IPS-18c (cell line): ENCODE measurements at regions not wholly inside any gene's neighbourhood (a gene's known extent, or its start where the extent isn't known, plus 50 kb on each side); places are given as distances from the start of the nearest gene placed in this dataset.

ENCODE experiments used
- H3K4me3 ChIP-seq: 2 replicates; pipeline ENCODE4 v1.7.0; 2013; ENCODE audit warnings: low read depth, mild to moderate bottlenecking, low read length, moderate library complexity; ENCODE audit not compliant: insufficient read depth
- H3K9me3 ChIP-seq: one replicate; pipeline ENCODE4 v1.6.1; 2013; ENCODE audit warnings: mild to moderate bottlenecking, low read length, moderate library complexity; ENCODE audit not compliant: control insufficient read depth, insufficient read depth

DNA sequence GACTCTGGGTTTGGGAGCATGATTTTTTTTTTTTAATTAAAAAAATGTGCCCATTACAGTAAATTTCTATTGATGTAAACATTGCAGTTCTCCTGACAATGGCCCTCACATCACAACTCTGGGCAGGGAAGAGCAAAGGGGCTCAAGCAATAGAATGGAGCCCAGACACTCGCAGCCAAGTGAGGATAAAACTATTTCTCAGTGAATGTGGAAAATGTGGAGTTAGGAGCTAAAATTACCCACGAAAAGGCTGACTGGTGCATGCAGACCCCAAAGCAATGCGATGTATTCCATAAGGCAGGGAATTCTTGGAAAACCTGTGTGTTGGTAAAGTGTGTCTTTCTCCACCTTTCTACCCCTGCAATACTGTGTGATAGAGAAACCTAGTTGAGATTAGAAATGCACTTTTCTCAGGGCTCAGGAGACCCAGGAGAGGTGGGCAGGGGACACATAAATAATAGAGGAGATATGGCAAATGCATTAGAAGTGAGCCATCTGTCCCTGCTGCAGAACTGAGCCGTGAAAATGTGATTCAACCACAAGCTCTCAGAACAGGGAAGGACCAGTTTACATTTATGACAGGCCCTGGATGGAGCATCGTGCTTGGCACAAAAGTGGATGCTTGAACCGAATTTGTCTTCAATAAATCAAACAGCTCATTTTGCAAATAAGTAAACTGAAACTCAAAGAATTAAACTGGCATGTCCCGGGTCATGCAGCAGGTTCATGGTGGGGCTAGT lies 100.1 kb downstream of the MYCN start:
- H3K4me3 ChIP-seq, result no peak overlapping the region
- no peaks in the 10 kb centered on the region for H3K9me3 ChIP-seq

- Histone ChIP-seq H3K4me3 (no peak overlapping the region), H3K9me3 (no peaks in the 10 kb centered on the region)
Measured at GRCh38 chr2:16039823-16040222, 99.5 kb downstream of the MYCN start.

DNA sequence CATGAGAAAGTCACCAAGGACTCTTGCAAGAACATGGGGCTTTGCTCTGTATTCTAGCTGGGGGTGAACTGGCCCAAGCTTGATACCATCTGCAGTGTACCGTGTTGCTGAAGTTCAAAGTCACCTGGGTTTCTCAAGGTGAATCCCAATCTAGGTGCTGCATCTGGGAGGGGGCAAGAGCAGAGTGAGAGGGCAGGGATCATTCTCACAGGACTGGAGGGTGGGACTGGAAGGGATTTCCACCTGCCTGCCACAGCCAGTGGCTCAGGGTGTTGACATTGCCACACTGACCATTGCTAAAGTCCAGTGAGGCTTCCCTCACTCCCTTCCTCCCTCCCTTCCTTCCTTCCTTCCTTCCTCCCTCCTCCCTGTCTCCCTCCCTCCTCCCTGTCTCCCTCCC lies 98.7 kb downstream of the MYCN start:
- H3K4me3 ChIP-seq, result no peak overlapping the region

DNA sequence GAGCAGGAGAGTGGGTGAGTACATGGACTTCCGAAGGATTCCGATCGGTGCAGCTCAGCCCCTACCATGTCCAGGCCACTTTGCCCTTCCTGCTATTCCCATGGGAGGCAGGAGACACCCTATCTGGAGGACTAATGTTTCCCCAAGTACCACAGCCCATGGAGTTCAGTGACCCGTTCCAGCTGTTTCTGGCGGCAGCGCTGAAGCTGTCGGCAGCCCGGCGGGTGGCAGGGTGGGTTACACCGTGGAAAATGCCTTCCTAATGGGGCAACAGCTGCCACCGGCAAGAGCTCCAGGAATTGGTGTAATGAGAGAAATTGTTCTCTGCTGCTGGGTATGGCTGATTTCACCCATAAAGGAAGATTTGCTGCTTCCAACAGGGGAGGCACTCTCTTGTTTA lies 98.3 kb downstream of the MYCN start:
- no peaks in the 10 kb centered on the region for H3K9me3 ChIP-seq

More for the DNA sequence above, 98.7 kb downstream of the MYCN start:
- H3K9me3 ChIP-seq, result no peaks in the 10 kb centered on the region

DNA sequence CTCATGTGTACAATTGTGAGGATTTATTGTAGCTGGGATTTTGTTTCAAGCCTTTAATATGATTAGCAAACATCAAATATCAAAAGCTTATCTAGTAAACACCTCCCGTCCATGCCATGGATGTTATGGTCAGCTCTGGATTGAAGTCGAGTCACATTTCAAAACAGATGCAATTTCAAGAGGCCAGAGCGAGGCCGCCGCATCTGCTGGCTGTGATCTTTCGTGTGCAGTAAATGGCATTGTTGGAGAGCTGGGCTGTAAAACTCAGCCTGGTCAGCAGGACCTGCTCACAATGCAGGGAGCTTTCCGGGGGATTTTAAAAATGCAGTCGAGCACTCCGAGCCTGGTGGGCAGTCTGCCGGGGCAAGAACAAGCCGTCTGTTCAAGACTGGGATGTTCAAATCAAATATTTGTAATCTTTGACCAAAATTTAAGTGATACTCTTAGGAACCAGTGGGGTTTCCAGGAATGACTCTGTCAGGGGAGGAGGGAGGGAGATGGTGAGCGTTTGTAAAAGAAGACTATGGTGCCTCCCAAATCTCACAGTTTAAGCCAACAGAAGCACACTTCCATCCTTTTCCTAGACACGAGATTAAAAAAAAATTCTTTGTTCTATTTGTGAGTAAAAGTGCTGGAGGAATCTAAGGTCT lies 97.6 kb downstream of the MYCN start:
- Histone ChIP-seq H3K9me3 (no peaks in the 10 kb centered on the region), H3K4me3 (no peak overlapping the region)

More for the DNA sequence above, 98.3 kb downstream of the MYCN start:
- H3K4me3 ChIP-seq, result no peak overlapping the region

DNA sequence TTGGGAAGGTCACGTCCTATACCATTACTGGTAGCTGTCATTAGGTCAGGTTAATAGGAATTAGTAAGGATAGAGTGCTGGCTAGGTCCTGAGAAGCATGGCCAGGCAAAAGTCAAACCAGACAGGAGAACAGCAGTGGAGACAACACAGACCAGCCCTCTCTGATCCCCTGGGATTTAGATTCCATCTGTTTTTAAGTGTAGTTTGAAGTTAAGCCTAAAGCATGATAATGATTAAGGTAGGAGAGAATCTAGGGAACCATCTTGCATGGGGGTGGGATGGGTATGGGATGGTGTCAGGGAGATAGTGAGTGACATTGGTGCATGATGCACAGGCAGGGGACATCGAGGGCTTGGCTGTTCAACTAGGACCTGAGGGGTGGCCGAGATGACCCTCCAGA lies 96.6 kb downstream of the MYCN start:
- Histone ChIP-seq H3K9me3 (no peaks in the 10 kb centered on the region), H3K4me3 (no peak overlapping the region)

DNA sequence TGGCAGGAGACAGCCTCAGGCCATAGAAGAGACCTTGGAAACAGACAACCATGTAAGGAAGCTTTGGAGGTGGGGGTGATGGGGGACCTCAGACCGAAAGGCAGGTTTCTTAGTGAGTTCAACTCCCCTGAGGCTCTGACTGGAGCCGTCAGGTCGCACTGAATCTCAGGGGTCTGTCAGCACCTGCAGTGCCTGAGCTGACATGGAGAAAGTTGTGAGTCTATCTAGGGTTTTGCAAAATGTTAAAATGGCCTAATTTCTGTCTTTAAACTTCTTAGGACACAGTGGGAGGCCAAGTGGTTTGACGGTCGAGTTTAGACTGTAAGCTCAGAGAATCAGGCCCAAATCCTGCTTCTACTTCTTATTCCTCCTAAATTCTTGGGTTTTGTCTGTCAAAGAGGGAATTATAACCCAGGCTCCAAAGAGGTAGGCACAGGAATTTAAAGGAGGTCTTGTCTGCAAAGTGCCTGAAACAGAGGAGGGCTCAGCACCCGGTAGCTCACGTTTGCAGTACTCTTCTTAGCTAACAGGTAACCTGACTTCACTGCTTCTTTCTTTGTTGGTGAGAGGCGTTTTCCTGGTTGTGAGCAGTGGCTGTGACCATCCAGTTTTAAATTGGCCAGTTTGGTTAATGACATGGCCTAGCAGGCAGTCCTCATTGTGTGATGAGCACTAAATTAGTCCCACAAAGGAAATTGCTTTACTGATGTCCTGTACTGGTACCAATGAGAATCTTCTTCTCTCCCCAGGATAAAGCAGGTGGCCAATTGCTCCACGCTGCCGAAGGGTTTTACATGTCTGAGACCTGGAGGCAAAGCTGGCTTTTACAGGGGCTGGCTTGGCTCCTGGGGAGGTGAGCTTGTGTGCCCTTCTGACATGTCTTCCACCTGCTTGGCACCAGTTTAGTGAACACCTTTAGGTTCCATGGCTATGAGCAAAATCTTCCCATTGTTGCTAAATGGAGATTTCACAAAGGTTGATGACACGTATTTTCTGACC lies 95.7 kb downstream of the MYCN start:
- H3K4me3 ChIP-seq, result no peak overlapping the region

GRCh38 chr2:16034975-16035746 lies 94.8 kb downstream of the MYCN start:
- no peak overlapping the region for H3K4me3 ChIP-seq
- H3K9me3 ChIP-seq, result no peaks in the 10 kb centered on the region

More for the DNA sequence above, 95.7 kb downstream of the MYCN start:
- H3K9me3 ChIP-seq, result no peaks in the 10 kb centered on the region

DNA sequence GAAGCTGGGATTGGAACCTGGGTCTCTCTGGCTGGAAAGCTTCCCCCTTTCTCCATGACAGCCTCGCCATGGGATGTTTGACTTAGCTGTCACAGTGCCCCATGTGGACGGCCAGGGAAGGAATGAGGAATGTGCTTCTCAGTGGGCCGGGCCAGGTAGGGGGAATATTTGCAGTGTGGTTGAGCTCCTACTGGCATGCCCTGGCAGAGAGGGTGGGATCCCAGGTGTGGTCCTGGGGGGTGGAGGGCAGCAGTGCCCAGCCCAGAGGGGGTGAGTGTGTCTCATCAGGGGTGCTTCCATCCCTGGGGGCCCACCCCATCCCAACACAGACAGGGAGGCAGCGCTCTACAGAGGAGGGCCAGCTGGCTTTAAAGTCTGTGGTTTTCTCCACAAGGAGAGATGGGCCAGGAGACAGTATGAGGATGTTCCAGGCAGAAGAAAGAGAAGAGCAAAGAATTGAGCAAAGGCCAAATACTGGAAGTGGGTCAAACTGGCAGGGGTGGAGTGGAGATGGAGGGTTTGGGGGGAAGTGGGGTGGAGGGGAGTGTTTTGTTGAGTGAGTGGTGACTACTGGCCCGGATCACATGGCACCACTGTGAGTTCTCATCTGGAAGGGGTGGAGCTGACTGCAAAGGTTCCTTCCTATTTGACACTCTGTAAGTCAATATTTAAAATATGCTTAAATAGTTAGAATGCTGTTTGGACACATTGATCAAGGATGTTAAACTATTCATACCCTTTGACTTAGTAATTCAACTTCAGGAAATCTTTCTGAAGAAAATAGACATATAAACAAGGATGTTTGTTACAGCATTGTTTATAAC lies 94.0 kb downstream of the MYCN start:
- Histone ChIP-seq H3K9me3 (no peaks in the 10 kb centered on the region), H3K4me3 (no peak overlapping the region)

DNA sequence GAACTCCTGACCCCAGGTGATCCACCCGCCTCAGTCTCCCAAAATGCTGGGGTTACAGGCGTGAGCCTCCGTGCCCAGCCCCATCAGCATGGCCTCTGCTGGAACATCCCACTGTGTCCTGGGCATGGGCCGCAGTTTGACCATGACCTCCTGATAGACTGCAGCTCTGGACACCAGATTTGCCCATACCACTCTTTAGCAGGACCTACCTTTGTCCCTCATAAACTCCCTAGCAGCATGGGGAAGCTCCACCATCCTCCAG lies 92.6 kb downstream of the MYCN start:
- no peak overlapping the region for H3K4me3 ChIP-seq
- H3K9me3 ChIP-seq, result no peaks in the 10 kb centered on the region

DNA sequence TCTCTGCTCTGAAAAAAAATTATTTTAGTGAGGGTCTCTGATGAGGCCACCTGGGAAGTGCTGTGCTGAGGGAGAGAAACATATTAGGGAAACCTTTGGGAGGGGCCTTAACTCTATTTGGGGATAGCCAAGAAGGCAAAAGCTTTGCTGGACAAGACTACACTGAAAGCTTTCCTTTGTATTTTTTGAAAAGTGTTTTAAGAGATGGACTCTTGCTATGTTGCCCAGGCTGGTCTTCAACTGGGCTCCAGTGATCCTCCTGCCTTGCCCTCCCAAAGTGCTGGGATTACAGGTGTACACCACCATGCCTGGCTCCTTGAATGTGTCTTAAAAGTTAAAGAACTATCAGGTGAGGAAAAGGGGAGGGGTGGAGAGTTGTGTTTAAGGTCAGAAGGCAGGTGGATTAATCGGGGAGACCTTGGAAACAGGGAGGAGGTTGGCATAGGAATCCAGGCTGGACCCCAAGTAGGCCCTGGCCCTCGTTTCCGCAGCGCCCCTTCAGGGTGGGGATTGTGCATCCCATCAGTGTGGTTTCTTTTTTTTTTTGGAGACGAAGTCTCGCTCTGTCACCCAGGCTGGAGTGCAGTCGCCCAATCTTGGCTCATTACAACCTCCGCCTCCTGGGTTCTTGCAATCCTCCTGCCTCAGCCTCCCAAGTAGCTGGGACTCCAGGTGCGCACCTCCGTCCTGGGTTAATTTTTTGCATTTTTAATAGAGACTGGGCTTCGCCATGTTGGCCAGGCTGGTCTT lies 92.1 kb downstream of the MYCN start:
- no peaks in the 10 kb centered on the region for H3K9me3 ChIP-seq

DNA sequence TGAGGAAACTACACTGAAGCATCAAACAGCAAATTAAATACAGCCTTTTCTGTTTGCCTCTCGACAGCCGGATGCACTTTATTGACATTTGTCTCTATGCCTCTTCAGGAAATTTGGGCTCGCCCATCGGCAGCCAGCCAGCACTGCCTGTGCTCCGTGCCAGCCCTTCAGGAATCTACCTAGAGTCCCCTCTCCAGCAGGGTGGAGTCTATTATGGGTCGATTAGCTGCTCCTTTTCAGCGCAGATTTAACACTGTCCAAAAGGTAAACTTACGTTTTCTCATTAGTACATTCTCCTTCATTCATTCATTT lies 91.5 kb downstream of the MYCN start:
- Histone ChIP-seq H3K9me3 (no peaks in the 10 kb centered on the region), H3K4me3 (no peak overlapping the region)

More for the DNA sequence above, 92.1 kb downstream of the MYCN start:
- no peak overlapping the region for H3K4me3 ChIP-seq

DNA sequence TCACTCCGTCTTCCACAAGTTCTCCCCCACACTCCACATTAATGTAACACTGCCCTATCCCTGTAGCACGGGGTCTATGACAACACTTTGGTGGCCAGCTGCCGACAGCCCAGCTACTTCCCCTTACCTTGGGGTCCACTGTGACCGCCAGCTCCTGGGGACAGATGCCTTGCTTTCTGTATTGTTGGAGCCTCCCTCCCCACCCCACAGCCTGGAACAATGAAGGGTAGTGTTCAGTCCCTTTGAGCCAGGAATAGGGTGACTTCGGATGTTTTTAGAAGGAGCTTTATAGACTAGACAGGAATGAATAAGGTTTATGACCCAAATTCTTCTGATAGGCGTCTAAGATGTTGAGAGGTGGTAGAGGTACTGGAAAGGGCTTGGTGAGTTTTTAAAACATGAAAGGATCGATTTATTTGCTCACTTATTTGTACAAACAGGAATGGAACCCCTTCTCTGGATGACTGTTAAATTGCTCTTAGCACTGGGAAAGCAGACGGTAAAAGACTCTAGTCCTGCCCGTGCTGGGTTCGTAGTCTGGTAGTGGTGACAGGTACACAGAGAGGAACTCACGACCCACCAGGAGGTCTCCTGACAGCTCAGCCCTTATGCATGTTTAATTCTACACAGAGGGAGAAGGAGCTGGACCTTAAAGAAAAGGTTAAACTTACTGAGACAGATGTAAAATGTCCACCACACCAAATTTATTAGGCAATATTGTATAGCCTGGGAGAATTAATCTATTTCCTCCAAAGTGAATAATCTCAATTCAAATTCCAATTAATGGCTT lies 90.9 kb downstream of the MYCN start:
- Histone ChIP-seq H3K9me3 (no peaks in the 10 kb centered on the region), H3K4me3 (no peak overlapping the region)

GRCh38 chr2:16030206-16031057 lies 90.1 kb downstream of the MYCN start:
- H3K4me3 ChIP-seq, result no peak overlapping the region
- H3K9me3 ChIP-seq, result no peaks in the 10 kb centered on the region

- no peak overlapping the region for H3K4me3 ChIP-seq
- no peaks in the 10 kb centered on the region for H3K9me3 ChIP-seq
Measured at GRCh38 chr2:16028644-16029043, 88.3 kb downstream of the MYCN start.
